ENCODE measurements at regions not wholly inside any gene's neighbourhood (a gene's known extent, or its start where the extent isn't known, plus 50 kb on each side); places are given as distances from the start of the nearest gene placed in this dataset. TPM values are rescaled to one million over a fixed set of nuclear protein-coding genes. Genes with fewer than 3 reads are reported as not detected.

DNA sequence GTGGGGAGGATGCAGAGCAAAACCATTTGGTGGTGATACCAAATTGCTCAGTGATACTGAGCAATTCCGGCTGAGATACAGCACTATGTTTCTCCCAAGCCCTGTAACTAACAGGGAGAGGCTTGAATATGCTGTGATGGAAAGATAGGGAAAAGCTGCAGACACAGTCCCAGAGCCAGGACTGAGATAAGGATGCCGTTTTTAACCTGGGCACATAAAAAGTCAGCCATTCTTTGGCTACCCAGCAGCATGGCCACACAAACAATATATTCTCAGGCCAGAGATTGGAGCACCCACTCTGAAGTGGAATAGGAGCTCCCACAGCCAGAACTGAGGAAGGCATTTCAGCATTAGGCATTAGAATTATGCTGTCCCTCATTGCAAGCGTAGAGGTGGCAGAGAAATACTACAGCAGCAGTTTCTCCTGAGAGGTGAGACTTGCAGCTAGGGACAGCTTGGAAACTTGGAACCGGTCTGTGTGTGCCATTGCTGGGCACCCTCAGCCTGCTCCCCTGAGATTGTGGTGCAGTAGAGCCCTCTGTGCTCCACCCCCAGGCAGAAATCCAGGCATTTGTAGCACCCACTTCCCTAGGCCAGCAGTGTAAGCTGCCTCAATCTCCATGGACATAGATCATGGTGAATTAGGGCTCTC, 346.5 kb downstream of the TMEM135 start:
- no peak for TF ChIP-seq POLR2A (IDR thresholded peaks at IDR 0.05)
- no peak for TF ChIP-seq POLR2AphosphoS5 (IDR thresholded peaks at IDR 0.05; ENCODE audit: insufficient read depth in 1 of 2, low read depth in 1 of 2)
- TF ChIP-seq CTCF (IDR thresholded peaks at IDR 0.05), result no peak
- Histone ChIP-seq H3K27me3 (no peaks in the 10 kb centered on the region), H3K36me3 (no peaks in the 10 kb centered on the region), H3K4me1 (no peaks in the 10 kb centered on the region), H3K9me3 (no peaks in the 10 kb centered on the region), H3K27ac (no peak overlapping the region), H3K4me3 (no peak overlapping the region)
- intact Hi-C loops (cut with DNase I), result no loop called here
- DNase-seq (ENCODE audit: extremely low spot score in 2 of 2), result no peak

DNA sequence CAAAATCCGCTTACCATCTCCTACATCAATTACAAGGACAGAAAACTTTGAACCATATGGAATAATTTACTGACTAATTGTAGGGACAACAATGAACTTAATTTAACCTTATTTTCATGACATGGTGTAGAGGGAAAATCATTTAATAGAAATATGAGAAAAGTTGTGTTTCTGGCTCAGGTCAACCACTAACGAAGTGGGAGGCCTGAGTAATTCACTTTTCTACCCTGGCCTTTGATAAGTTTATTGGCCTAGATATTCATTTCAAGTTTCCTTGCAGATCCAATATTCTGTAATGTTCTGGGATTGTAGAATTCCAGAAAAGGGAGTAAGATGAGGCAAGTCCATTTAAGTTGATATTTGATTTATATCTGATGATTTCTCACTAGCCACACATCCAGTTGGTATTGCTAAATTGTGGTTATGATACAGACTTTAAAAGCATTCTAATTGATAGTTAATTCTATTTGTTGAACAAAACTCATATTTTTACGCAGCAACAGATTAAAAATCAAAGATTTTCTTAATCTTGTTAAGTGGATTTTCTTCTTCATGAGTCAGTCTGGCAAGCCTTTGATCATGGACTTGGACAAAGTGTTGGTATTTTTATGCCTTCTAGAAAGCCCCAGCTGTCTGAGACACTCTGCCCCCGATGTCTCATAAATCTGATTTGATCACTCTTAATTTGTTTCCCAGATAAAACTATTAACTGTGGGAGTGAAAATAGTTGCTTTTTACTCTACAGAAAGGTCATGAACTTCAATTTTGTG, 336.5 kb downstream of the TMEM135 start:
- Histone ChIP-seq H3K4me1 (no peaks in the 10 kb centered on the region), H3K36me3 (no peaks in the 10 kb centered on the region), H3K27ac (no peak overlapping the region), H3K27me3 (no peaks in the 10 kb centered on the region), H3K9me3 (no peaks in the 10 kb centered on the region), H3K4me3 (no peak overlapping the region)
- TF ChIP-seq CTCF (IDR thresholded peaks at IDR 0.05), result no peak
- TF ChIP-seq POLR2AphosphoS5 (IDR thresholded peaks at IDR 0.05; ENCODE audit: insufficient read depth in 1 of 2, low read depth in 1 of 2), result peak in 1 of 2 donors; percentile 26
- no peak for DNase-seq (ENCODE audit: extremely low spot score in 2 of 2)
- intact Hi-C loops (cut with DNase I), result no loop called here

Small RNA genes lying in the stretch of these regions (small RNA-seq; reads per million reads assigned to genes)
- gene AP000676.1, result not detected
- gene RF00026, result not detected
- gene RNU6-1135P, result not detected

Data from vagina (tissue), 2 donors.